ENCODE measurements at regions not wholly inside any gene's neighbourhood (a gene's known extent, or its start where the extent isn't known, plus 50 kb on each side); places are given as distances from the start of the nearest gene placed in this dataset.
"Not testable (repeated sequence)": the region's sequence is repeated elsewhere in the genome, so short reads cannot be mapped to it uniquely, and the experiment has no call there.

DNA sequence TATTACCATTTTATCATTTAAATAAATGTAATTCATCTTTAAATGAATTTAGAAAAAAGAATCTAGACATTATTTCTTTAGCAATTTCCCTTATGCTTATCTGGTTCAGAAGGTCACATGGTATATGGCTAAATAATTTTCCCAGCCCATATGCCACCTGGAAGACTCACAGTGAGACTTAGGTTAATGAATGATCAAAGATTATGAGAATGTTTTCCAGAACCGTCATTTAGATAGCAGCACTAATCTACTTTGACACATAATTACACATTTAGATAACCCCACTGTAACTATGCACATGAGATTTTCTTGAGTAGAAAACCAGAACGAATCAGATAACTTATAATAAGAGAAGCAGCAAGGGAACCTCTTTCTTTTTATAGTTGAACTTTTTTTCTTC is 124.9 kb upstream of the CCDC180 start:
- DNase-seq (ENCODE audit: low spot score): not testable (repeated sequence)
- FAIRE-seq: peak; percentile 80

- no peak for FAIRE-seq
- no peak for DNase-seq (ENCODE audit: low spot score)
Measured at GRCh38 chr9:97179616-97180015, 127.8 kb upstream of the CCDC180 start.

GRCh38 chr9:97176206-97176605 is 131.3 kb upstream of the CCDC180 start:
- FAIRE-seq (no peak), DNase-seq (ENCODE audit: low spot score) (no peak)

GRCh38 chr9:97168174-97168573 is 129.2 kb upstream of the CTSV start:
- not testable (repeated sequence) for DNase-seq (ENCODE audit: low spot score); FAIRE-seq

- FAIRE-seq; DNase-seq (ENCODE audit: low spot score): not testable (repeated sequence)
Measured at GRCh38 chr9:97166496-97167138, 127.7 kb upstream of the CTSV start.

DNA sequence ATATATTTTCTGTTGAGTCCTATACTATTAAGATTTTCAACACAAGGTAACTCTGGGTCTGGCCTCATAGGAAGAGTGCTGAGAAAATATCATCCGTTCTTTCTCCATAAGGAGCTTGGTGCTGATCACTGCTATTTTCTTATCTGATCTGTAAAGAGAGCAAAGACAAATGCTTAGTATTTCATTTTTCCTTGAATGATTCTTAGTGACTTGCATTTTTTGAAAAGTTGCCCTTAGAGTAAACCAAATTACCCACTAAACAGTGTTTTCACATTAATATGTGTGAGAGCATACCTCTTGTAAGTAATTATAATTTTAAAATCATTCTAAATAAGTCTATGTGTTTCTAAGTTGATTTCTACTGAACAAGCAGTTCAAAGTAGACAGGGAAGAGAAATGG is 121.3 kb upstream of the CTSV start:
- FAIRE-seq (no peak), DNase-seq (ENCODE audit: low spot score) (no peak)

DNA sequence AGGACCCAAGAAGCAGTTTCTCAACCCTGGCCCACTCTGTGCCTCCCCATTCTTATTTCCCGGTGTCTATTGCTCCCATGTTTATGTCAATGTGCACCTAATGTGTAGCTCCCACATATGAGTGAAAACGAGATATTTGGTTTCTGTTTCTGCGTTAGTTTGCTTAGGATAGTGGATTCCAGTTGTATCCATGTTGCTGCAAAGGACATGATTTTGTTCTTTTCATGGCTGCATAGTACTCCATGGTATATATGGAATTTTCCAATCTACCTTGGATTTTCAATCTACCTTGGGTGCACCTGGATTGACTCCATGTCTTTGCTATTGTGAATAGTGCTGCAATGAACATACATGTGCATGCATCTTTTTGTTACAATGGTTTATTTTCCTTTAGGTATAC is 119.8 kb upstream of the CTSV start:
- not testable (repeated sequence) for DNase-seq (ENCODE audit: low spot score); FAIRE-seq

GRCh38 chr9:97155441-97155840 is 116.5 kb upstream of the CTSV start:
- FAIRE-seq; DNase-seq (ENCODE audit: low spot score): not testable (repeated sequence)

GRCh38 chr9:97153967-97154366 is 115.0 kb upstream of the CTSV start:
- DNase-seq (ENCODE audit: low spot score): no peak
- FAIRE-seq: no peak

GRCh38 chr9:97153160-97153559 is 114.2 kb upstream of the CTSV start:
- DNase-seq (ENCODE audit: low spot score); FAIRE-seq: not testable (repeated sequence)

GRCh38 chr9:97150471-97150870 is 111.5 kb upstream of the CTSV start:
- FAIRE-seq; DNase-seq (ENCODE audit: low spot score): not testable (repeated sequence)

DNA sequence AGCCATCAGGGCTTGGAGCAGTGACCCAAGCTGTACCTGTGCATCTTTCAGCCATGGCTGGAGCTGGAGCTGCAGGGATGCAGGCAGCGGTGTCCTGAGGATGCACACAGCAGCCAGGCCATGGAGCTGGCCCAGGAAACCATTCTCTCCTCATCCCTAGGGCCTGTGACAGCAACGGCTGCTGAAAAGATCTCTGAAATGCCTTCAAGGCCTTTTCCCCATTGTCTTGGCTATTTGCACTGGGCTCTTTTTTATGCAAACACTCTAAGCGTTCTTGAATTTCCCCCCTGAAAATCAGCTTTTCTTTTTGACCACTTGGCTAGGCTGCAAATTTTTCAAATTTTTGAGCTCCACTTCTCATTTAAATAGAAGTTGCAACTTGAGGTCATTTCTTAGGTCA is 109.5 kb upstream of the CTSV start:
- not testable (repeated sequence) for FAIRE-seq; DNase-seq (ENCODE audit: low spot score)

DNA sequence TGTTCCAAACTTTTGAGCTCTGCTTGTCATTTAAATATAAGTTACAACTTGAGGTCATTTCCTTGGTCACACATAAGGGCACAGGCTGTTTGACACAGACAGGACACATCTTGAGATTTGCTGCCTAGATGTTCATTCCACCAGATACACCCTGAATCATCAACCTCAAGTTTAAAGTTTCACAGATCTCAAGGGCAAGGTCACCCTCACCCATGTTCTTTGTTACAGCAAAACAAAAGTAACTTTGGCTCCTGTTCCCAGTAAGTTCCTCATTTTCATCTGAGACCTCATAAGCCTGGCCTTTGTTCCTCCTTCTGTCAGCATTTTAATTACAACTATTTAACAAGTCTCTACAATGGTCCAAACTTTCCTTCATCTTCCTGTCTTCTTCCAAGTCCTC is 106.7 kb upstream of the CTSV start:
- DNase-seq (ENCODE audit: low spot score): peak; percentile 23
- peak; percentile 89 for FAIRE-seq

GRCh38 chr9:97140566-97140965 is 101.6 kb upstream of the CTSV start:
- DNase-seq (ENCODE audit: low spot score): no peak
- FAIRE-seq: no peak

GRCh38 chr9:97136421-97136820 is 97.5 kb upstream of the CTSV start:
- no peak for DNase-seq (ENCODE audit: low spot score)
- no peak for FAIRE-seq

DNA sequence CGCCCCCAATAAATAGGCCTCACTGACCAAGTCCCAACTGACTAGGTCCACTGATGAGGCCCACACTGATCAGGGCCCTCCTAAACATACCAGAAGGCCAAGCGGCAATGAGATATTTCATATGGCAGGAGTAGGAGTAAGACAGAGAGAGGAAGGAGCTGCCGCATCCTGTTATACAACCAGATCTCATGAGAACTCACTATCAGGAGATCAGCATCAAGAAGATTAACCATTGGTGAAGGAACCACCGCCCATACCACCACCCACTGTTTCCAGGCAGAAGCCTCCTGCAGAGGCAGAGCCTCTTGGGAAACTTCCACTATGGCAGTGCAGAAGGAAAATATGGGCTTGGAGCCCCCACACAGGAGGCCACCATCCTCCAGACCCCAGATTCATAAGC is 95.0 kb upstream of the CTSV start:
- not testable (repeated sequence) for DNase-seq (ENCODE audit: low spot score); FAIRE-seq

DNA sequence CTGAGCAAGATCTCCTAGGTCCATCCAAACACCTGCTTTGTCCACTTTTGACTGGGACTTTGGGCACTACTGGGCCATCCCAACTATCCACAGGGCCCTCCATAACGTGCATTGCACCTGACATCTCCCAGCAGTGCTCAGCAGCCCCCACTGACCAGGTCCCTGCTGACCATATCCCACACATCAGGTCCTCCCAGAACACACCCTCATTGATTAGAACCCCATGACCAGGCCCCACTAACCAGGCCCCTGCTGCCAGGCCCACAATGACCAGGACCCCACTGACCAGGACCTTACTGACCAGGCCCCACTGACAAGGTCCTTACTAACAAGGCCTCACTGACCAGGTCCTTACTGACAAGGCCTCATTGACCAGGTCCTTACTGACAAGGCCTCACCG is 93.9 kb upstream of the CTSV start:
- FAIRE-seq: no peak

GRCh38 chr9:97130864-97131263 is 91.9 kb upstream of the CTSV start:
- not testable (repeated sequence) for FAIRE-seq; DNase-seq (ENCODE audit: low spot score)

More for the DNA sequence above, 93.9 kb upstream of the CTSV start:
- DNase-seq (ENCODE audit: low spot score): no peak

- FAIRE-seq; DNase-seq (ENCODE audit: low spot score): not testable (repeated sequence)
Measured at GRCh38 chr9:97130387-97130786, 91.4 kb upstream of the CTSV start.

DNA sequence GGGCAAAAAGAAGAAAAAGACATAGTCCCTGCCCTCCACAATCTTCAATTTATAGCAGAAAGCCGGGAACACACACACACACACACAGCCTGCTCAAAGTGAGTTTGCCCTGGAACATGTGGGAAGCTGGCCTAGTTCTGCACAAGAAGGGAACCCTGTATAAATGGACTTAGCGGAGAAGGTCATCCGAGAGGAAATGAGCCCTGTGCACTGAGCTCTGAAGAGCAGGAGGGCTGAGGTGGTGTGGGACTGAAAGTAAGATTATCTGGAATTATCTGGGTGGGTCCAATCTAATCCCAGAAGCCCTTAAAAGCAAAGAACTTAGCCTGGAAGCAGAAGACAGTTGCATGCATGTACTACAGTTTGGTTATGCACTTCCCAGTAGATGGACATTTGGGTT is 90.0 kb upstream of the CTSV start:
- no peak for FAIRE-seq
- no peak for DNase-seq (ENCODE audit: low spot score)

DNA sequence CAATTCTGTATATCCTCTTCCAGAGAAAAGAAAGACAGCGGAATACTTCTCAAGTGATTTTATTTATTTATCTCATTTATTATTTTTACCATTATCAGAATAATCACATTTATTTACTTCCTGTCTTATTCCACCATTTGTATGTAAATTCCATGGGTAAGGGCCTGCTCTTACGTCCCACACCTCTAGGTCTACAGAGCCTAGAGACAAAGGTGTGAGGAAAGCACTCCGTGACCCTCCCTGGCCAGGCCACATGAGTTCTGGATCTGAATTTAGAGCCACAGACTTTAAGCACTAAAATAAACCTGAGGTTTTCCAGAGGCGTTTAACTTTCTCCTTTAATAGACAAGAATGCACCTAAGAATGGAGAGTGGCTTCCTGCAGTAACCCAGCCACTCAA is 85.3 kb upstream of the CTSV start:
- no peak for FAIRE-seq

GRCh38 chr9:97110696-97111095 is 71.8 kb upstream of the CTSV start:
- FAIRE-seq: no peak
- no peak for DNase-seq (ENCODE audit: low spot score)

More for the DNA sequence above, 85.3 kb upstream of the CTSV start:
- no peak for DNase-seq (ENCODE audit: low spot score)

- peak; percentile 38 for FAIRE-seq
Measured at GRCh38 chr9:97109194-97109811, 70.4 kb upstream of the CTSV start.

More at GRCh38 chr9:97109194-97109811, 70.4 kb upstream of the CTSV start:
- DNase-seq (ENCODE audit: low spot score): peak; percentile 64
